SKM-1 (cell line): ENCODE measurements at regions not wholly inside any gene's neighbourhood (a gene's known extent, or its start where the extent isn't known, plus 50 kb on each side); places are given as distances from the start of the nearest gene placed in this dataset.
"Not testable (repeated sequence)": the region's sequence is repeated elsewhere in the genome, so short reads cannot be mapped to it uniquely, and the experiment has no call there.

Experiments used
- DNase-seq: peaks from one replicate; lab custom pipeline; 2025; ENCODE audit not compliant: unreplicated experiment; lab: John Stamatoyannopoulos, UW

DNA sequence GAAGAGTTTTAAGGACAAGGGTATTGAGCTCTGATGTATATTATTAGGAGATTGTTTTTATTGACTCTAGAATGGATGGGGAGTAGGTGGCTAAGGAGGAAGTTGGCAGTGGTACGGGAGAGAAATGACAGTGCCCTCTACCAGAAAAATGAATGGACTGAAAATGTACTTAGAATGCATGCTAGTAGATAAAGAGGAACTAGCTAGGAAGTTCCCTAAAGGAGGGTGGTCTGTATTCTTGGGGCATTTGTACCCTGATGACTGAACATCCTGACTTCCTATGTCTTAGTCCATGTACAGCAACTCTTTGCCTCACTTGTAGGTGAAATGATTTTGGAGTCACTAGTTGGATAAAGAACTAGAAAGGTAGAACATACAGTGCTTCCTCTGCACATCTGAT is 581.5 kb upstream of the RBFOX1 start:
- DNase-seq = no peak

DNA sequence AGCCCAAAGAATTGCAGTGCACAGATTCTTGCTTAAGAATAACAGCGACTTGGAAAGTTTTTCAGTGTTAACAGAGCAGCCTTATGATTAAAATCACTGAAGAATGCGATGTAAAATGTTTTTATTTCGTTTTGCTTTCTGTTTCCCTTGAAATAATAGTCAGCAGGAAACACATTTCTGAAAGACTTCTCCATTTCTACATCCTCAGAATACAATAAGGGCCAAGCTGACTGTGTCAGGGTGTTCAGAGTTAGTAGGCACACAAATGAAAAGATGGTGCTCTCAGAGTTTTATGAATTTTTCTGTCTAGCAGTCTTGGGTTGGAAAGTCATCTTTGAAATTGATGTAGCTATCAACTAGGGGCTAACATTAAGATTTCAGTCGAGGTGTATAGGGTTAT is 582.9 kb upstream of the RBFOX1 start:
- DNase-seq = no peak

DNA sequence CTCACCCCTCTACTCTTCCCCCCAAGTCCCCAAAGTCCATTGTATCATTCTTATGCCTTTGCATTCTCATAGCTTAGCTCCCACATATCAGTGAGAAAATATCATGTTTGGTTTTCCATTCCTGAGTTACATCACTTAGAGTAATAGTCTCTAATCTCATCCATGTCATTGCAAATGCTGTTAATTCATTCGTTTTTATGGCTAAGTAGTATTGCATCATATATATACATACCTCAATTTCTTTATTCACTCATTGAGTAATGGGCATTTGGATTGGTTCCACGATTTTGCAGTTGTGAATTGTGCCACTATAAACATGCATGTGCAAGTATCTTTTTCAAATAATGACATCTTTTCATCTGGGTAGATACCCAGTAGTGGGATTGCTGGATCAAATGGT is 596.3 kb upstream of the RBFOX1 start:
- DNase-seq = not testable (repeated sequence)

DNA sequence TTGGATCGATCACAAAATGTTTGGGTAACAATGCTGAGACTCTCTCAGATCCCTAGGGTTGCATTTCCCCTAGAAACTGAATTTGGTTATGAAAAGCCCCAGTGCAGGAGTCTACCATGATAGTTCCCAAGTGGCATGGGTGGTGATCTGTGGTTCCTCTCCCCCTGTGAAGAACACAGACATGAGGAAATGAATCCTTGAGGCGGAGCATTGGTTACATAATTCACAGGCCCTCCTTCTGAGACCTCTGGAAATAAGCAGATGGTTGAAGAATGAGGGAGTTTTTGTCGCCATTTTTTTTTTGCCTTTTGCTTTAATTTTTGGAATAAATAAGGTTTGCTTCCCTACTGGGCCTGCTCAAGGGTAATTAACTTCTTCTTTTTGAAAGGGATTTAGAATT is 597.0 kb upstream of the RBFOX1 start:
- DNase-seq = no peak

DNA sequence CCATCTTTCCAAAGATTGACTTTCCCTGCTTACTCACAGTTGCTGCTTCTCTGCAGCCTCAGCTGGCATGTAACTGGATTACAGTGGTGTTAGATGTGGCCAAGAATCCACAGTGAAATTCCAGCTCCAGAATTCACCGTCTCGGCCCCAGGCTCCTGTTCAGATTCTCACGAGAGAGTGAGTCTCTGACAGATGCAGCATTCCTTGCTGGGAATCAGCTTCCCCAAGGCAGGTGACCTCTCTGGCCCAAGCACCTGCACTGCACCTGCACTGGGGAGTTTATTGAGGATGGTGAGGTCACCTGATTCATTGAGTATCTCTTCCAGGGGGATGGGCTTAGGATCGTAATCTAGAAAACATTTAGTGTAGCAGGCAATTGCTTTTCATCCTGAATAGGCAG is 600.5 kb upstream of the RBFOX1 start:
- no peak for DNase-seq

DNA sequence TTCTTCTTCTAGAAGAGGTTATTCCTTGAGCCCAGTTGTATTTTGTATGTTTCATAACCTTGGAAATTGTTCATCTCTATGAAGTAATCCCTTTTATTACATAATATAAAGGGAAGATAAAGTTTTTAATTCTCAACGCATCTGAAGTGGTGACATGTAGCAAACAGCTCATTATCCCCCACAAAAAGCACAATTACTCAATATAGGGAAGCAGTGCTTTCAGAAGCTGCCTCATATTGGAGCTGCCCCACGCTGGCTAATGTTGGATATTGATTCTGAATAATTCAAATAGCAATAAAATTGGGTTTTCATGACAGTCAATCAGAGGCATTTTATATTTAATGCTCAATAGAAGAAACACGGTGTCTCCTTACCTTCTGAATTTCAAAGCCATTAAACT is 604.3 kb upstream of the RBFOX1 start:
- no peak for DNase-seq

DNA sequence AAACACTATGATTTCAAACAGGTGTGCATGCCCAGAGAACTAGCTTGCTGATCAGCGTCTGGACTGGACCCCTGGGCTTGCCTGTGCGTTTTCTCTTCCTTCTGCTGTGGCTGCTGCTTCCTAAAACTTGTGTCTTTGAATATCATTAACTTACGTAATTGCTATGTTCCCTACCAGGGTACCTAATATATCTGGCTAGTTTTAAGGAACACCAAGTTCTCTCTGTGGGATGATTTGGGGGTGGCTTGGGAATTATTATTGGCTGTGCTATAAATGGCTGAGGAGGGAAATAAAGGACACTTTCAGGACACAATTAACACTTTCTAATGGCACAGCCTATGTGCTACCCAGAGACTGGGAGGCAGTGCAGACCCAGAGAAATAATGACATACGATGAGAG is 606.0 kb upstream of the RBFOX1 start:
- DNase-seq = no peak

DNA sequence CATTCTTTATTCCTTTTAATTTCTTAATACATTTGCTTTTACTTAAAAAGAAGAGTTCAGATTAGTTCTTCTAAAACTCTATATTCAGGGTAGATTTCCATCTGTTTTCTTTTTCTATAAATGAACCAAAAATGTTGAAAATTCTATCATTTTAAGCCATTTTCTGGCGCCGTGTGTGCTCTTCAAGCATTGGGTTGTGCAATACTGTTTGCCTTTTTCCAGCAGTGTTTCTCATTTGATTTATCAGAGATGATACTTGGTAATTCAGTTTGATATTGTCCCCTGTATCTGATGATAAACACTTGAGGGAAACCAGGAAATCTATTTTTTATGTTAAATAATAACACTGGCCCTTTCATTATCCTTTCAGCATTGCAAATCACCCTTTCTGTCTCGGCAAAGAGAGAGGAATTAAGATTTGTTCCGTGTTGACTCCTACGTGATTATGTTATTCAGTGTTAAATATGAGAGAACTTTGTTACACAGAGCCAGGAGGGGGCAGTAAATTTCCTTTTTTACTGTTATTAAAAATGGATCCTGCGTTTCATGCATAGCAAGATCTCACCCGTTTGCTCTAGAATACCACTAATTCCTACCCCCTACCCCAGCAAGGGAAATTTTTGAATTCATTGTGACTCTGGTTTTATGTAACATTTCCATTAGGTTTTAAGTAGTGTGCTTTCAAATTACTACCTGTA is 606.9 kb upstream of the RBFOX1 start:
- no peak for DNase-seq

DNA sequence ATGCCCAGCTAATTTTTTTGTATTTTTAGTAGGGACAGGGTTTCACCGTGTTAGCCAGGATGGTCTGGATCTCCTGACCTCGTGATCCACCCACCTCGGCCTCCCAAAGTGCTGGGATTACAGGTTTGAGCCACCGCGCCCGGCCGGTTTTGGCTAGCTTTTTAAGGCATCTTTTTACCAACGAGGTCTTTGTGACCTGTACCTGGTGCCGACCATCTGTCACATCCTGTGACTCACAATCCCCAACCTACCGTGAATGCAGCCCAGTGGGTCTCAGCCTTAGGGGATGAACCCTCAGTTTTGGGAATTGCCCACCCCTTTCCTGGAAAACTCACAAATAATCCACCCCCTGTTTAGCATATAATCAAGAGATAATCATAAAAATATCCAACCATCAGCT is 607.4 kb upstream of the RBFOX1 start:
- DNase-seq = not testable (repeated sequence)

DNA sequence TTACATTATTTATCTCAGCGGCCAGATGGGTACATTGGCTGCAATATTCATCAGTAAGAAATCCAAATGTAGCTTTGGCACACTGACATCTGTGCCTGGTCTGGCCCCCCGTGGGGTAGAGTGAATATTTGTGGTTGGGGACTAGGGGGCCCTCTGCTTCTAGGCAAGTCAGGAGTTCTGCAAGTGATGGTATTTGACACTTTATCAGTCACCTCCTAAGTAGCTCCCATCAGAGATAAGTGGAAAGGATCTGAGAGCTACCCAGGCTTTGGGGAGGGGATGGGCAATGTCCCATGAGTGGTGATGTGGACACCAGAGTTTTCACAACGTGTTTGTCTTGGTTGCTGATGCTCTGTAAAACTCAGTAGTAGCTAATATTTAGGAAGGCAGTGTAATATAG is 609.9 kb upstream of the RBFOX1 start:
- no peak for DNase-seq

DNA sequence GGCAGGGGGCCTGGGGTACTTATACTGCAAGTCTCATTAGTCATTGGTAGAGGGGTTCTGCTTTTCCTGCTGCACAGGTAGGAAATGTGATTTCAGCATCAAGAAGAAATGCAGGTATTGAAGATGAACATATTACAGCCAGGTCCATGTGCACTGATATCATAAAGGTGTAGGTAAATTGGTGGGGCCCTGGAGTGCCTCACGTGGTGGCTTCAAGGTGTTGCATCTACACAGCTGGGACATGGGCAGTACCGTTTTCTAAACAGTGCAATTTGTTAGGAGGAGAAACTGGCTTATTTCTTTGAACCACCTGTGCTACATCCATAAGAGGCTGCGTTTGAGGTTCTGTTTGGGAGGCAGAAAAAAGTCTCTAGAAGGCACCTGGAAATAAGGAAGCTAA is 618.1 kb upstream of the RBFOX1 start:
- DNase-seq = no peak

DNA sequence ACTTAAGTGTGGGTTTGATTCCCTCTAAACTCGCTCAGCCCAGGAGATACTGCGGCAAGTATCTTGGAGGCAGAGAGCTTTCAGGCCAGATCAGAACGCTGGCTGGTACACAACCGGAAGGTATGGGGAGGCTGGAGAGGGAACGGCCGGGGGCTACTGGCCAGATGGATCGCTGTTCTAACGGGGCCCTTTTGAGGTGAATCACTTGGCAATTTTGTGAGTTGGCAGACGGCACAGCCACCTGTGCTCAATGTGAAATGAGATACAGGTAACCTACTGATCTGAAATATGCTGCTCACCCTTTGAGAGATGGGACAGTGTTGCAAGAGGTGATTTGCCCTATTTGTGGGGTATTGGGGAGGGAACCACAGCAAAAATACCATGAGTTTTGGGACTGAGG is 622.9 kb upstream of the RBFOX1 start:
- no peak for DNase-seq

DNA sequence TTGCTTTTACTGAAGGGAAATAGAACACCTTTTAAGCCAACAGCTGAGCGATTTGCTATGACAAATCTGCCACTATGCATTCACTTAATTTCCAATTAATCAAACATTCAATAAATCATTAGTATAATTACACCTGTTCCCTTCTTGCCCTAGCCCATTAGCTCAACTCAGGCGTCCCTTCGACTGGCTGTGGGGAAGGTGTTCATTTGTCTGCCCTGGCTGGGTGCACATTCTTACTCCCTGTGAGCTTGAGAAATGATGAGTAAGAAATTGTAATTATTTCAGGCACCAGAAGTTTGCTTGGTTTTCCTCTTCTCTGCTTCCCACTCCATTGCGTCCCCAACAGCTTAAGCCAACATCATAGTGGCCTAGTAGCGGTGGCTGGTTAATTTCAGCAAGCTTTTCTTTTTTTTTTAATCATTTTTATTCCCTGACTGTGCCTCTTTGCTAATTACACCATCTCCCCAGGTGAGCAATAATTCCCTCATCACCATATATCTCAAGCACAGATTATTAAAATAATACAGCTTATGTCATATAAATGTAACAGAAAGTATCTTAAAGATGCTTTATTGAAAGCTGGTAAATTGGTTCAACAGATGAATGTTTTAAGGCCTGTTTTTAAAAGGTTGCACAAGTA is 623.9 kb upstream of the RBFOX1 start:
- no peak for DNase-seq

DNA sequence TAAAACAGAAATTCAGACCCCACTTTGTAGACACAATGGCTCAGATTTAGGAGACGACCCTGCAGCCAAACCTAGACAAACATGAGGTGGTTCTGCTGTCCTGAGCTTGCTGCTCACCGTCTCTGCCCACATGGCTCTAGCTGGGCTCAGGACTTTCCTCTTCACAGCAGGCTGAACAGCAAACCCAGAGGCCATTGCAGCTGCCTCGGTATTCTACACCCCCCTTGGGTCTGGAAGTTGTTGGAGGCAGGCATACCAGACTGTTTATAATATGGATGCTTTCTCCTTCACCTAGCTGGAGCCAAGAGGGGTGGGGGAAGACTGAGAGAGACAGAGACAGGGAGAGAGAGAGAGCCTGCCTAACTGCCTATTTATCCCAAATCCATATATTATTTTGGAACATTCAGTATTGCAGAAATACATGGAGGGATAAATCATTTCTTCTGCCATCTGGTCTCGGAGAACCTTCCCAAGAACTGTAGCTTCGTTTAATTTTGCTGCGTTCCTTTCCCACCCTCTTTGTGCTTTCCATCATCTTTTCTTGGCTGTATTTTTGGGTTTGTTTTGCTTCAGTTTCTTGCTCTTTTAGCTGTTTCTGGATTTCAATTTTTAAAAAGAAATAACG is 628.2 kb upstream of the RBFOX1 start:
- no peak for DNase-seq

DNA sequence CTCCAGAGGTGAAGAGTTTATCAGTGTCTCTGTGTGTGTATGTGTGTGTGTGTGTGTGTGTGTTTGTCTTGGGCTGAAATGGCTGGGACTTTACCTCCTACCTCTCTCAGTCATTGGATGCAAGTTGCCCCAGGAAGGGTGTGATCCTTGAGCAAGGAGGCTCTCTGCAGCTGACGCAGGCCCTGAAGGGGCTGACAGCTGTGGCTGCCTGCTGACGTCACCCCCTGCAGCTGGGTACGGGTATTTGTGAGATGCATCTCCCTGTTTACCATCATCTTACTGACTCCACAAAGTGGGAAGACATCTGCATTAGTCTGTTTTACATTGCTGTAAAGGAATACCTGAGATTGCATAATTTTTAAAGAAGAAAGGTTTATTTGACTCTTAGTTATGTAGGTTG is 631.5 kb upstream of the RBFOX1 start:
- DNase-seq = no peak

DNA sequence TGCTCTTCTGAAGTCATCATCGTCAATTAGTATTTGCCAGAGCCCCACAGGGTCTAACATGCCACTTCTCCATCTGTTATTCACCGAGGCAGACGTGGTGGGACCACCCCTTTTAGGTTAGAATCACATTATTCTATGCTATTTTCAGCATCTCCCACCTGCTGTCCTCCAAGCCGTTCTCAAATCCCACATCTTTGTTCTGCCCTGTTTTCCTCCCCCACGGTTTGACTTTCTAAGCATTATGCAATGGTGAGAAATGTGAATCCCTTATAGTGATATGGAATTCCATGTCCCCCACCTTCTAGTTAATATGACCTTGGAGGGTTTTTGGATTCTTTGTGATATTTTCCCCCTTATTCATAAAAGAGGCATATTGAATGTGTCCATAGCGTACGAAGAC is 634.1 kb upstream of the RBFOX1 start:
- DNase-seq = no peak

DNA sequence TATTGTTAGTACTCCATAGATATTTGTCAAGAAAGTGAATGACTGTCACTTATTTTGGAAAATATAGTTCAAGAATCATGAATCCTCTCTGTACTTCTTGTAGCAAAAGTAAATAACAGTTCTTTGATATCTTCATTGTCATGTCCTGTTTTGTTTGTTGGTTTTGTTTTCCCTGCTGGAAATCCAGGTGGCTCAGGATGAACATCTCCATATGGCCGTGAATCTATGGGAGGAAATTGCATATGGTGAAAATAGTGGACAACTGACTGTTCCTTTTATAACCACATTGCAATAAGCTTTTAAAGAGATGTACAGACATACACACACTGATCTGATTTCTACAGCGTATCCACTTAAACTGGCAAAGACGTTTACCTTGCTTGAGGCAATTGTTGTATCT is 637.0 kb upstream of the RBFOX1 start:
- DNase-seq = no peak

DNA sequence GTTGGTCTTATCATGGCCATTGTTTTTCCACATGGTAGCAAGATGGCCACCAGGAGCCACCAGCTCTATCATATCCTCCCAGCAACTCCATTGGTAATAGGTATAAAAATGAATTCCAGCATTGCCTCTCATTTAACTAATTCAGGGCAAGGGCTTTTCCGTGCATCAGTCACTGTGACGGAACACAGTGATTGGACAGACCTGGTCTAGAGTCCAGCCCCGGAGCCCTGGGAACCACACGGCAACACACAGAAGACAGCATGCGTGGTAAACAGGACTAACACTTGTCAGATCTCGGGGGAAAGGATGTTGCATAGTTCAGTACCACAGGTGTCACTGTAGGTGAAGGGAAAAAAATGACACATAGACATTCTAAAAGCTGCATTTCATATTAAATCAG is 638.0 kb upstream of the RBFOX1 start:
- no peak for DNase-seq

DNA sequence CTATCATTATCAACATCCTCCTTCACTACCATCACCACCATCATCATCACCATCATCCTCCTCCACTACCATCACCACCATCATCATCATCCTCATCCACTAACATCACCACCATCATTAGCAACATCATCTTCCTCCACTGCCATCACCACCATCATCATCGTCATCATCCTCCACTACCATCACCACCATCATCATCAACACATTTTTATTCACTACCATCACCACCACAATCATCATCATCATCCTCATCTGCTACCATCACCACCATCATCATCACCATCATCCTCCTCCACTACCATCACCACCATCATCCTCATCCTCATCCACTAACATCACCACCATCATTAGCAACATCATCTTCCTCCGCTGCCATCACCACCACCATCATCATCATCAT is 639.2 kb upstream of the RBFOX1 start:
- not testable (repeated sequence) for DNase-seq

DNA sequence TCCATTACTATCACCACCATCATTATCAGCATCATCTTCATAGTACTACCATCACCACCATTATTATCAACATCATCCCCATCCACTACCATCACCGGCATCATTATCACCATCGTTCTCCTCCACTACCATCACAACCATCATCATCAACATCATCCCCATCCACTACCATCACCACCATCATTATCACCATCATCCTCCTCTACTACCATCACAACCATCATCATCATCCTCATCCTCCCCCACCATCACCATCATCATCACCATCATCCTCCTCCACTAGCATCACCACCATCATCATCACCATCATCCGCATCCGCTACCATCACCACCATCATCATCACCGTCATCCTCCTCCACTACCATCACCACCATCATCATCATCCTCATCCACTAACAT is 639.8 kb upstream of the RBFOX1 start:
- DNase-seq = no peak

DNA sequence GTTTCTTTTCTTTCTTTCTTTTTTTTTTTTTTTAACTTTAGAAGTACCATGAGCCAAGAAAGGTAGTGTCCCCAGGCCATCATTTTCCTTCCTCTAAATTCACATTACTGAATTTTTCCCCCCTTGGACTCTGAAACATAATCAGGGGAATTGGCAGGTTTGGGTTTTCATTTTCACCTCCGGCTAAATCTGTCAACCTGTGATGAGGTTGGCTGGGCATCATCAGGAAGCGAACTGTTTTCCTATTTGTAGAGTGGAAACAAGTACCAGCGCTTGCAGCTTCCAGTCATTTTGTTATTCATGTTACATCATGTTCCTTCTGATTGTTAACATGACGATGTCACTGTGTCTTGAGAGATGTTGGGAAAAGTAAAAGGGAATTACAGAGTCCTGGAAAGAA is 641.9 kb upstream of the RBFOX1 start:
- no peak for DNase-seq

DNA sequence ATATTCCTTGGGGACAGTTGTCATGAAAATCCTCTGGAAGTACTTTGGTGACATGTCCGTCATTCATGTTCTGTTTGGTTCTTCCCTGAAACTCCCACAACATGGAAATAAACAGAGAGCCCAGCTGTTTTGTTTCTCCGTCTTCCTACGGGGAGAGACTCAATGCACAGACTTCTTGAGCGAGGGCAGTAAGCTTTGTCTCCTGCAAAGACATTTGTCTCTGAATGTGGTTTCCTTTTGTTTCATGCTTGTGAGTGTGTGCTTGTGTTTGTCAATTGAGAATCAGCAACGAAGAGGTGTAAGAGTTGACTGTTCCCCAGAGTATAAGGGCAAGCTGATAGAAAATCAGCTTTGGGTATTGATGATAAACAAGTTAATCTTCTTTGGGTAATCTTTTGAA is 643.0 kb upstream of the RBFOX1 start:
- no peak for DNase-seq

DNA sequence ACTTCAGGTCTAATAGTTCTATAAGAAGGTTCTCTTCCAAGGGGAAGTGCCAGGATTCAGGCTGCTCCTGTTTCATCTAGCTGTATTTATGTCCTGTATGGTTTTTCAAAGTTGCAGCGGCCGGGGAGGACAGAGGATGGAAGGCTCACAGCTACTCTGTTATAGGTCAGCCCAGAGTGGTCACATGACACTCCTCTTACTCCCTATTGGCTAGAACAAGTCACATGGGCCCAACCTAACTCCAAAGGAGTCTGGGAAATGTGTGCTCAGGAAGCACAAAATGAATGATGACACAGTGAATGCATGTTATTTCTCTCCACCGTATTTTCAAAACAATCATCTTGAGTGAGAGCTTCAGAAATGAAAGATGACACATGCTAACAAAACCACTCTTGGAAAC is 645.1 kb upstream of the RBFOX1 start:
- DNase-seq = no peak
